ENCODE measurements at regions not wholly inside any gene's neighbourhood (a gene's known extent, or its start where the extent isn't known, plus 50 kb on each side); places are given as distances from the start of the nearest gene placed in this dataset.
"Not testable (repeated sequence)": the region's sequence is repeated elsewhere in the genome, so short reads cannot be mapped to it uniquely, and the experiment has no call there.

GRCh38 chr15:66968806-66969596 lies 96.4 kb upstream of the SMAD3 start:
- no peaks in the 10 kb centered on the region for H3K36me3 Mint-ChIP-seq (ENCODE audit: insufficient read depth, unreplicated experiment)
- H3K27me3 ChIP-seq (replicated peaks; ENCODE audit: control insufficient read depth, insufficient read depth, low read length), result no peaks in the 10 kb centered on the region
- no peak for DNase-seq
- H3K4me1 Mint-ChIP-seq (ENCODE audit: low read depth, unreplicated experiment), result no peaks in the 10 kb centered on the region
- POLR2A ChIA-PET, result no interaction called here
- H3K4me1 ChIP-seq, result no peaks in the 10 kb centered on the region
- no peak overlapping the region for H3K4me3 ChIP-seq (ENCODE audit: low read depth, low read length)
- no peaks in the 10 kb centered on the region for H3K36me3 ChIP-seq (ENCODE audit: control insufficient read depth, insufficient read depth, low read length)
- intact Hi-C loops (cut with micrococcal nuclease; ENCODE audit: unreplicated experiment), result loop anchor here (5.0 kb wide), 1 partner anchor 93 kb away; no protein-coding TSS in a partner anchor
- no peak overlapping the region for H3K4me3 Mint-ChIP-seq (ENCODE audit: unreplicated experiment)
- TF ChIP-seq CTCF (IDR thresholded peaks at IDR 0.05; ENCODE audit: insufficient read depth in 1 of 2, low read depth in 1 of 2, low read length in 1 of 2, severe bottlenecking in 1 of 2, unreplicated experiment in 1 of 2), result no peak
- H3K9me3 ChIP-seq, result no peaks in the 10 kb centered on the region
- BruUV-seq (replicated peaks), result no TSS peak
- CTCF ChIA-PET, result no interaction called here
- H3K9me3 Mint-ChIP-seq (ENCODE audit: unreplicated experiment), result no peaks in the 10 kb centered on the region
- H3K27ac Mint-ChIP-seq (ENCODE audit: unreplicated experiment), result no peak overlapping the region
- H3K27me3 Mint-ChIP-seq (ENCODE audit: insufficient read depth, unreplicated experiment), result no peaks in the 10 kb centered on the region

GRCh38 chr15:66974131-66974530 lies 91.3 kb upstream of the SMAD3 start:
- H3K27me3 ChIP-seq (replicated peaks; ENCODE audit: control insufficient read depth, insufficient read depth, low read length); POLR2A ChIA-PET; H3K4me3 Mint-ChIP-seq (ENCODE audit: unreplicated experiment); intact Hi-C loops (cut with micrococcal nuclease; ENCODE audit: unreplicated experiment); H3K9me3 ChIP-seq; H3K36me3 ChIP-seq (ENCODE audit: control insufficient read depth, insufficient read depth, low read length); H3K27me3 Mint-ChIP-seq (ENCODE audit: insufficient read depth, unreplicated experiment); H3K4me1 ChIP-seq; H3K27ac Mint-ChIP-seq (ENCODE audit: unreplicated experiment); H3K4me1 Mint-ChIP-seq (ENCODE audit: low read depth, unreplicated experiment); H3K36me3 Mint-ChIP-seq (ENCODE audit: insufficient read depth, unreplicated experiment); CTCF ChIA-PET; H3K9me3 Mint-ChIP-seq (ENCODE audit: unreplicated experiment); DNase-seq; BruUV-seq (replicated peaks); H3K4me3 ChIP-seq (ENCODE audit: low read depth, low read length): not testable (repeated sequence)

GRCh38 chr15:66976106-66976640 lies 89.2 kb upstream of the SMAD3 start:
- H3K9me3 Mint-ChIP-seq (ENCODE audit: unreplicated experiment); H3K27me3 ChIP-seq (replicated peaks; ENCODE audit: control insufficient read depth, insufficient read depth, low read length); intact Hi-C loops (cut with micrococcal nuclease; ENCODE audit: unreplicated experiment); H3K27me3 Mint-ChIP-seq (ENCODE audit: insufficient read depth, unreplicated experiment); H3K4me1 Mint-ChIP-seq (ENCODE audit: low read depth, unreplicated experiment); H3K4me3 Mint-ChIP-seq (ENCODE audit: unreplicated experiment); BruUV-seq (replicated peaks); H3K9me3 ChIP-seq; H3K4me3 ChIP-seq (ENCODE audit: low read depth, low read length); H3K36me3 ChIP-seq (ENCODE audit: control insufficient read depth, insufficient read depth, low read length); H3K36me3 Mint-ChIP-seq (ENCODE audit: insufficient read depth, unreplicated experiment); DNase-seq; H3K27ac Mint-ChIP-seq (ENCODE audit: unreplicated experiment); POLR2A ChIA-PET; H3K4me1 ChIP-seq: not testable (repeated sequence)
- CTCF ChIA-PET, result interaction anchor here (0.8 to 1.1 kb wide), 2 partner anchors 30 to 86 kb away, joined by 3 to 4 read pairs; no protein-coding TSS in a partner anchor

GRCh38 chr15:66980326-66980725 lies 85.1 kb upstream of the SMAD3 start:
- H3K4me1 Mint-ChIP-seq (ENCODE audit: low read depth, unreplicated experiment); H3K4me1 ChIP-seq; H3K27me3 ChIP-seq (replicated peaks; ENCODE audit: control insufficient read depth, insufficient read depth, low read length); BruUV-seq (replicated peaks); DNase-seq; H3K27ac Mint-ChIP-seq (ENCODE audit: unreplicated experiment); H3K9me3 ChIP-seq; H3K4me3 Mint-ChIP-seq (ENCODE audit: unreplicated experiment); H3K36me3 ChIP-seq (ENCODE audit: control insufficient read depth, insufficient read depth, low read length); H3K36me3 Mint-ChIP-seq (ENCODE audit: insufficient read depth, unreplicated experiment); H3K4me3 ChIP-seq (ENCODE audit: low read depth, low read length); intact Hi-C loops (cut with micrococcal nuclease; ENCODE audit: unreplicated experiment); H3K27me3 Mint-ChIP-seq (ENCODE audit: insufficient read depth, unreplicated experiment); POLR2A ChIA-PET: not testable (repeated sequence)
- CTCF ChIA-PET, result interaction anchor here (0.7 kb wide), 1 partner anchor 82 kb away, joined by 3 read pairs; no protein-coding TSS in a partner anchor
- H3K9me3 Mint-ChIP-seq (ENCODE audit: unreplicated experiment), result peaks cover 15% of the 10 kb centered on the region

All from Caco-2 (cell line).